Neural cell (in vitro differentiated cells): ENCODE measurements at regions not wholly inside any gene's neighbourhood (a gene's known extent, or its start where the extent isn't known, plus 50 kb on each side); places are given as distances from the start of the nearest gene placed in this dataset.
"Not testable (repeated sequence)": the region's sequence is repeated elsewhere in the genome, so short reads cannot be mapped to it uniquely, and the experiment has no call there.

ENCODE experiments used
- EP300 ChIP-seq: fragments of 450-650 bp; conservative IDR thresholded peaks from 2 replicates; pipeline ENCODE4 v1.6.1; 2014; ENCODE audit warnings: antibody characterized with exemption, mild to moderate bottlenecking, moderate library complexity; ENCODE audit not compliant: poor library complexity, severe bottlenecking
- EZH2 ChIP-seq: fragments of 200-600, 300-800 bp; shearing (Covaris generic), sonication (generic); IDR thresholded peaks from 2 replicates; pipeline ENCODE4 v1.6.1; 2014; ENCODE audit warnings: antibody characterized with exemption, low read length, borderline replicate concordance, mild to moderate bottlenecking; ENCODE audit not compliant: insufficient read depth, poor library complexity, severe bottlenecking
- MXI1 ChIP-seq: fragments of 450-650 bp; conservative IDR thresholded peaks from 2 replicates; pipeline ENCODE4 v1.6.1; 2014; ENCODE audit warnings: antibody characterized with exemption, mild to moderate bottlenecking; ENCODE audit not compliant: poor library complexity, severe bottlenecking
- POLR2AphosphoS5 ChIP-seq: IDR thresholded peaks from 2 replicates; pipeline ENCODE4 v1.6.1; 2012
- RAD21 ChIP-seq: fragments of 450-650 bp; conservative IDR thresholded peaks from 2 replicates; pipeline ENCODE4 v1.6.1; 2014; ENCODE audit warnings: antibody characterized with exemption, mild to moderate bottlenecking, moderate library complexity
- SMC3 ChIP-seq: fragments of 450-650 bp; conservative IDR thresholded peaks from 2 replicates; pipeline ENCODE4 v1.6.1; 2014; ENCODE audit warnings: antibody characterized with exemption, mild to moderate bottlenecking, moderate library complexity; ENCODE audit not compliant: poor library complexity
- TAF1 ChIP-seq: IDR thresholded peaks from 2 replicates; pipeline ENCODE4 v1.6.1; 2012; ENCODE audit warnings: low read depth
- TF ChIP-seq, protein P1 (sequence below): fragments of 450-650 bp; IDR thresholded peaks from 2 replicates; pipeline ENCODE4 v1.5.1; 2014; ENCODE audit warnings: antibody characterized with exemption, mild to moderate bottlenecking, moderate library complexity; ENCODE audit not compliant: poor library complexity, severe bottlenecking
- TF ChIP-seq, protein P2 (sequence below): IDR thresholded peaks from 2 replicates; pipeline ENCODE4 v1.6.1; 2012; ENCODE audit warnings: borderline replicate concordance

DNA sequence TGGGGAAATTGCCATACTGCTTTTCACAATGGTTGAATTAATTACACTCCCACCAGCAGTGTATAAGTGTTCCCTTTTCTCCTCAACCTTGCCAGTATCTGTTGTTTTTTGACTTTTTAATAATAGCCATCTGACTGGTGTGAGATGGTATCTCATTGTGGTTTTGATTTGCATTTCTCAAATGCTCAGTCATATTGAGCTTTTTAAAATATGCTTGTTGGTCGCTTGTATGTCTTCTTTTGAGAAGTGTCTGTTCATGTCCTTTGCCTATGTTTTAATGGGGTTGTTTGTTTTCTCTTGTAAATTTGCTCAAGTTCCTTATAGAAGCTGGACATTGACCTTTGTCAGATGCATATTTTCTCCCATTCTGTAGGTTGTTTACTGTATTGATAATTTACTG is 75.4 kb upstream of the ARX start:
- TF ChIP-seq EP300, EZH2, SMC3, POLR2AphosphoS5, MXI1, RAD21, TAF1: not testable (repeated sequence)
- TF ChIP-seq, protein P1, sequence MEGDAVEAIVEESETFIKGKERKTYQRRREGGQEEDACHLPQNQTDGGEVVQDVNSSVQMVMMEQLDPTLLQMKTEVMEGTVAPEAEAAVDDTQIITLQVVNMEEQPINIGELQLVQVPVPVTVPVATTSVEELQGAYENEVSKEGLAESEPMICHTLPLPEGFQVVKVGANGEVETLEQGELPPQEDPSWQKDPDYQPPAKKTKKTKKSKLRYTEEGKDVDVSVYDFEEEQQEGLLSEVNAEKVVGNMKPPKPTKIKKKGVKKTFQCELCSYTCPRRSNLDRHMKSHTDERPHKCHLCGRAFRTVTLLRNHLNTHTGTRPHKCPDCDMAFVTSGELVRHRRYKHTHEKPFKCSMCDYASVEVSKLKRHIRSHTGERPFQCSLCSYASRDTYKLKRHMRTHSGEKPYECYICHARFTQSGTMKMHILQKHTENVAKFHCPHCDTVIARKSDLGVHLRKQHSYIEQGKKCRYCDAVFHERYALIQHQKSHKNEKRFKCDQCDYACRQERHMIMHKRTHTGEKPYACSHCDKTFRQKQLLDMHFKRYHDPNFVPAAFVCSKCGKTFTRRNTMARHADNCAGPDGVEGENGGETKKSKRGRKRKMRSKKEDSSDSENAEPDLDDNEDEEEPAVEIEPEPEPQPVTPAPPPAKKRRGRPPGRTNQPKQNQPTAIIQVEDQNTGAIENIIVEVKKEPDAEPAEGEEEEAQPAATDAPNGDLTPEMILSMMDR, result not testable (repeated sequence)
- TF ChIP-seq, protein P2, sequence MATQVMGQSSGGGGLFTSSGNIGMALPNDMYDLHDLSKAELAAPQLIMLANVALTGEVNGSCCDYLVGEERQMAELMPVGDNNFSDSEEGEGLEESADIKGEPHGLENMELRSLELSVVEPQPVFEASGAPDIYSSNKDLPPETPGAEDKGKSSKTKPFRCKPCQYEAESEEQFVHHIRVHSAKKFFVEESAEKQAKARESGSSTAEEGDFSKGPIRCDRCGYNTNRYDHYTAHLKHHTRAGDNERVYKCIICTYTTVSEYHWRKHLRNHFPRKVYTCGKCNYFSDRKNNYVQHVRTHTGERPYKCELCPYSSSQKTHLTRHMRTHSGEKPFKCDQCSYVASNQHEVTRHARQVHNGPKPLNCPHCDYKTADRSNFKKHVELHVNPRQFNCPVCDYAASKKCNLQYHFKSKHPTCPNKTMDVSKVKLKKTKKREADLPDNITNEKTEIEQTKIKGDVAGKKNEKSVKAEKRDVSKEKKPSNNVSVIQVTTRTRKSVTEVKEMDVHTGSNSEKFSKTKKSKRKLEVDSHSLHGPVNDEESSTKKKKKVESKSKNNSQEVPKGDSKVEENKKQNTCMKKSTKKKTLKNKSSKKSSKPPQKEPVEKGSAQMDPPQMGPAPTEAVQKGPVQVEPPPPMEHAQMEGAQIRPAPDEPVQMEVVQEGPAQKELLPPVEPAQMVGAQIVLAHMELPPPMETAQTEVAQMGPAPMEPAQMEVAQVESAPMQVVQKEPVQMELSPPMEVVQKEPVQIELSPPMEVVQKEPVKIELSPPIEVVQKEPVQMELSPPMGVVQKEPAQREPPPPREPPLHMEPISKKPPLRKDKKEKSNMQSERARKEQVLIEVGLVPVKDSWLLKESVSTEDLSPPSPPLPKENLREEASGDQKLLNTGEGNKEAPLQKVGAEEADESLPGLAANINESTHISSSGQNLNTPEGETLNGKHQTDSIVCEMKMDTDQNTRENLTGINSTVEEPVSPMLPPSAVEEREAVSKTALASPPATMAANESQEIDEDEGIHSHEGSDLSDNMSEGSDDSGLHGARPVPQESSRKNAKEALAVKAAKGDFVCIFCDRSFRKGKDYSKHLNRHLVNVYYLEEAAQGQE, result not testable (repeated sequence)
